Pancreas (tissue), 10 donors: ENCODE measurements at regions not wholly inside any gene's neighbourhood (a gene's known extent, or its start where the extent isn't known, plus 50 kb on each side); places are given as distances from the start of the nearest gene placed in this dataset.

Source experiments
- ATAC-seq, 4 donors: fragments of 200-7000 bp; cut with Tn5 transposase; one replicate each; pipeline versions ENCODE4 v1.8.0 to v1.9.1; 2020; ENCODE audit warnings: mild to moderate bottlenecking in 4 of 4, moderate library complexity in 4 of 4
- DNase-seq, 6 donors: peaks; one replicate each; pipeline ENCODE4 v3.0.0-alpha.2; 2020
- FAIRE-seq: peaks from 2 replicates; lab custom pipeline; 2012; peaks lifted over from hg19 to GRCh38; lab: Jason Lieb, UNC
- H3K27ac ChIP-seq, 4 donors: fragments of 200-600 bp; sonication (generic); 1 replicate in 3 of 4; 2 replicates in 1 of 4; pipeline versions ENCODE4 v1.5.0 to v1.8.0; 2020
- H3K27me3 ChIP-seq, 4 donors: fragments of 200-600 bp; one replicate each; pipeline ENCODE4 v1.8.0; 2021
- H3K36me3 ChIP-seq, 3 donors: fragments of 200-600 bp; sonication (generic) in 1 of 3; one replicate each; pipeline versions ENCODE4 v1.5.0 to v1.8.0; 2020 to 2021
- H3K4me1 ChIP-seq, 3 donors: fragments of 200-600 bp; one replicate each; pipeline ENCODE4 v1.8.0; 2021
- H3K4me3 ChIP-seq, 4 donors: fragments of 200-600 bp; sonication (generic) in 2 of 4; one replicate each; pipeline versions ENCODE4 v1.5.0 to v1.8.0; 2020 to 2021
- H3K9me3 ChIP-seq, 4 donors: fragments of 200-600 bp; one replicate each; pipeline ENCODE4 v1.8.0; 2021
- CTCF ChIP-seq, 4 donors: fragments of 200-600 bp; sonication (generic) in 3 of 4; IDR thresholded peaks; one replicate each; pipeline versions ENCODE4 v1.5.0 to v1.8.0; 2021; ENCODE audit warnings: antibody characterized with exemption in 4 of 4
- WGBS, 2 donors: extraction: QIAGEN DNeasy Blood & Tissue Kit; methylation state at CpG; one replicate each; pipeline ENCODE4 v1.1.7; 2013; 5-methylcytosine and 5-hydroxymethylcytosine counted together
- intact Hi-C, 3 donors: fragments of 100-400 bp; cut with DNase I; formaldehyde crosslinking; loops; one replicate each; pipeline versions ENCODE4 v1.11.1 to v1.14.2; 2022
- donor health status: healthy with polysubstance abuse.
- donor health status: DM: no; HTN: no; CAD: no; lungs with moderate emphysema.
- donor health status: DM: no; HTN: no; CAD: no.
- donor health status: control.
- donor health status: control.
- donor health status: Bipolar disorder and iron deficiency.
- donor health status: DM: yes; HTN: yes; CAD: no.
- donor health status: DM: no; HTN: no; CAD: no.
- donor health status: DM: no; HTN: no; CAD: no.
- donor health status: DM: yes; HTN: yes; CAD: no.

GRCh38 chr2:58853420-58853819, 612.3 kb upstream of the FANCL start:
- H3K9me3 ChIP-seq = no peaks in the 10 kb centered on the region
- no peaks in the 10 kb centered on the region for H3K27me3 ChIP-seq
- FAIRE-seq (no peak), DNase-seq (no peak), ATAC-seq (no peak)
- no peak for TF ChIP-seq CTCF (IDR thresholded peaks at IDR 0.05)
- intact Hi-C loops = no loop called here
- H3K4me3 ChIP-seq = no peak overlapping the region
- 53 to 62% methylated on average over 2 of the region's 2 CpGs for WGBS, 2 donors
- no peaks in the 10 kb centered on the region for H3K36me3 ChIP-seq
- H3K4me1 ChIP-seq = no peaks in the 10 kb centered on the region
- H3K27ac ChIP-seq = no peak overlapping the region

GRCh38 chr2:58852905-58853304, 611.8 kb upstream of the FANCL start:
- no peaks in the 10 kb centered on the region for H3K36me3 ChIP-seq
- H3K27ac ChIP-seq = no peak overlapping the region
- no peak for TF ChIP-seq CTCF (IDR thresholded peaks at IDR 0.05)
- FAIRE-seq (no peak), ATAC-seq (no peak), DNase-seq (no peak)
- intact Hi-C loops = no loop called here
- no peaks in the 10 kb centered on the region for H3K4me1 ChIP-seq
- no peak overlapping the region for H3K4me3 ChIP-seq
- no peaks in the 10 kb centered on the region for H3K9me3 ChIP-seq
- H3K27me3 ChIP-seq = no peaks in the 10 kb centered on the region

GRCh38 chr2:58852243-58852642, 611.1 kb upstream of the FANCL start:
- DNase-seq (no peak), FAIRE-seq (no peak)
- 57 to 67% methylated on average over 5 of the region's 5 CpGs for WGBS, 2 donors

GRCh38 chr2:58851598-58851997, 610.5 kb upstream of the FANCL start:
- FAIRE-seq (no peak), ATAC-seq (no peak), DNase-seq (no peak)
- WGBS, 2 donors = 60 to 77% methylated on average over 2 of the region's 2 CpGs
- Histone ChIP-seq H3K27ac (no peak overlapping the region), H3K27me3 (no peaks in the 10 kb centered on the region), H3K4me3 (no peak overlapping the region), H3K36me3 (no peaks in the 10 kb centered on the region), H3K9me3 (no peaks in the 10 kb centered on the region), H3K4me1 (no peaks in the 10 kb centered on the region)
- intact Hi-C loops = no loop called here
- no peak for TF ChIP-seq CTCF (IDR thresholded peaks at IDR 0.05)

More at GRCh38 chr2:58852243-58852642, 611.1 kb upstream of the FANCL start:
- Histone ChIP-seq H3K27ac (no peak overlapping the region), H3K4me1 (no peaks in the 10 kb centered on the region), H3K9me3 (no peaks in the 10 kb centered on the region), H3K27me3 (no peaks in the 10 kb centered on the region), H3K4me3 (no peak overlapping the region), H3K36me3 (no peaks in the 10 kb centered on the region)
- ATAC-seq = no peak
- TF ChIP-seq CTCF (IDR thresholded peaks at IDR 0.05) = no peak
- intact Hi-C loops = no loop called here

- no peak for FAIRE-seq
- intact Hi-C loops = no loop called here
- Histone ChIP-seq H3K4me3 (no peak overlapping the region), H3K27ac (no peak overlapping the region), H3K9me3 (no peaks in the 10 kb centered on the region), H3K27me3 (no peaks in the 10 kb centered on the region), H3K36me3 (no peaks in the 10 kb centered on the region), H3K4me1 (no peaks in the 10 kb centered on the region)
- DNase-seq = no peak
- 66 to 67% methylated on average over 3 of the region's 3 CpGs for WGBS, 2 donors
- TF ChIP-seq CTCF (IDR thresholded peaks at IDR 0.05) = no peak
- ATAC-seq = no peak
Measured at GRCh38 chr2:58845011-58845410, 603.9 kb upstream of the FANCL start.
